NCI-H510A (cell line): ENCODE measurements at regions not wholly inside any gene's neighbourhood (a gene's known extent, or its start where the extent isn't known, plus 50 kb on each side); places are given as distances from the start of the nearest gene placed in this dataset.

Experiments used
- DNase-seq: peaks from one replicate; lab custom pipeline; 2025; lab: John Stamatoyannopoulos, UW

DNA sequence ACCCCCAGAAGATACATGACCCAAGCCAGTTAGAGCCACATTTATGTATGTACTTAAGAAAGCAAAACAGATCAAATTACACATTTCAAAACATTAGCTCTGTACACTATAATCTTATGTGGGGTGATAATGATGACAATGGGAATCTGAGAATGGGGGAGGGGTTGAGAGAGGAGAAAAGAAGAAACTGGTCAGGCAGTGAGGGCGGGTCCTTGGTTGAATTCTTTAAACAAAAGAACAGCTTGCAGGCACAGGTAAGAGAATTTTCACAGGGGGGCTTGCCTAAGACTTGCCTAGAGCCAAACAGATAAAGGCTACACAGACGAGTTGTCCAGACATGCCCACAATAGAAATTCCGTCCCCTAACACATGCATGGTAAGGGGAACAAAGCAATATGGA lies 76.8 kb upstream of the PTER start:
- no peak for DNase-seq

DNA sequence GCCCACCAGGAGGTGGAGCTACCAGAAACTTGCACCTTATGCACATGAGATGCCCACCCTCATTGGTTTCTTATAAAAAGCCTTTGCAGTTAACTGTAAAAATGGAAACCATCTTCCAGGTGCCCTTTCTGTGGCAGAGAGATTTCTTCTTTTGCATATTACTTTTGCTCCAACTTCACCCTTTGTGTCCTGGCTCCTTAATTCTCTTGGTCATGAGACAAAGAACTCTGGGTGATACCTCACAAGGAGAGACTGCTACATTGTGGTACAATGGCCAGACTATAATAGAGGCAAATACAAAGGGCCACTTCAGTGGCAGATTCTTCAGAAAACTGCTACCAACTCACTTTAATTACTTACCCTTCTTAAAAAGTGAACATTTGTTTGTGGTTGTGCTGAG lies 76.4 kb upstream of the PTER start:
- no peak for DNase-seq

GRCh38 chr10:16361086-16361485 lies 75.7 kb upstream of the PTER start:
- no peak for DNase-seq

DNA sequence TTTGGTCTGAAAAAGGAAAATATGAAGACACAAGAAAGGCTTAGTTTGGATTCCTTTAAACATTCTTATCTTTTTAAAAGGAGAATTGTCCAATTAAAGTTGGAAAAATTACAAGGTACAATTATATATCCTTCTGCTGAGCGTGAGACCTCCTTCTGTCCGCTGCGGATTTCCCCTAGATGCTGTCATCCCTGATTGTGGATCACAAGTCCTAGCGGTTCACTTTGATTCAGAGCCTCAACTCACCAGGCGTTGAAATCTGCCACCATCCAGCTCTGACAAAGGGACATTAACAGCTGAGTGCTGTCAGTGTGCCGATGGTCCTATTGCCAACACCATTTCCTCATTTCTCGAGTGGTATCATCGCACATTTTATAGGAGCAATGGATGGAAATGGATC lies 73.1 kb upstream of the PTER start:
- DNase-seq: no peak

GRCh38 chr10:16367621-16368292 lies 69.1 kb upstream of the PTER start:
- no peak for DNase-seq

GRCh38 chr10:16381083-16381482 lies 55.7 kb upstream of the PTER start:
- no peak for DNase-seq

DNA sequence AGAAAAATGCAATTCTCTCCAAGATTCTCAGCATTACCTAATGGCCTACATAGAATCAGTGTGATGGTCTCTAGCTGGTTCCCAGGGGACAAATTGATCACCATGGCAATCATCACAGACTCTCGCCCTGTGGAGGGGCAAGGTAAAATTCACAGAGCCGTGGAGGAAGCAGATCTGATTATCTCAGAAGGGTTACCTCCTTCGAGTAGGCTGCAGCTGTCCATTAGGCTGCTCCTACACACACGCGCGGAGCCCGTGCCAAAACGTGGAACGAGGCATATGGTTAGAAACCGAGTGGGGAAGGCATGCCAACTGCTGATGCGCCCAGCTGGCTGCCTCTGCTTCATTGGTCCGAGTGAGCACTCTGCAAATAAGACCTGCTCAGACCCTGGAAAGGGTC lies 52.8 kb upstream of the PTER start:
- DNase-seq: no peak

GRCh38 chr10:16386855-16387254 lies 50.0 kb upstream of the PTER start:
- DNase-seq: peak; percentile 10
